GM19240 (cell line): ENCODE measurements at regions not wholly inside any gene's neighbourhood (a gene's known extent, or its start where the extent isn't known, plus 50 kb on each side); places are given as distances from the start of the nearest gene placed in this dataset.
"Not testable (repeated sequence)": the region's sequence is repeated elsewhere in the genome, so short reads cannot be mapped to it uniquely, and the experiment has no call there.

Experiments
- DNase-seq: peaks from one replicate; pipeline ENCODE4 v3.0.0; 2011; ENCODE audit warnings: low spot score; ENCODE audit not compliant: insufficient read length

GRCh38 chr16:59573528-59574271, 839.6 kb upstream of the GOT2 start:
- no peak for DNase-seq

GRCh38 chr16:59567496-59567895, 833.4 kb upstream of the GOT2 start:
- no peak for DNase-seq

- no peak for DNase-seq
Observed at GRCh38 chr16:59566446-59566845, 832.3 kb upstream of the GOT2 start.

- DNase-seq, result no peak
Observed at GRCh38 chr16:59558679-59559078, 824.6 kb upstream of the GOT2 start.

- DNase-seq, result no peak
Observed at GRCh38 chr16:59552164-59552563, 818.0 kb upstream of the GOT2 start.

- no peak for DNase-seq
Observed at GRCh38 chr16:59545721-59546120, 811.6 kb upstream of the GOT2 start.

- DNase-seq, result no peak
Observed at GRCh38 chr16:59543641-59544040, 809.5 kb upstream of the GOT2 start.

- no peak for DNase-seq
Observed at GRCh38 chr16:59540621-59541020, 806.5 kb upstream of the GOT2 start.

GRCh38 chr16:59535298-59535697, 801.2 kb upstream of the GOT2 start:
- DNase-seq, result no peak

GRCh38 chr16:59527206-59527997, 793.3 kb upstream of the GOT2 start:
- DNase-seq, result no peak

- DNase-seq, result no peak
Observed at GRCh38 chr16:59522826-59523225, 788.7 kb upstream of the GOT2 start.

- DNase-seq, result not testable (repeated sequence)
Observed at GRCh38 chr16:59518721-59519120, 784.6 kb upstream of the GOT2 start.

GRCh38 chr16:59514651-59515050, 780.5 kb upstream of the GOT2 start:
- no peak for DNase-seq

- no peak for DNase-seq
Observed at GRCh38 chr16:59510008-59510424, 775.9 kb upstream of the GOT2 start.

- DNase-seq, result no peak
Observed at GRCh38 chr16:59500601-59501000, 766.5 kb upstream of the GOT2 start.

GRCh38 chr16:59487067-59487466, 753.0 kb upstream of the GOT2 start:
- no peak for DNase-seq

GRCh38 chr16:59484833-59485516, 750.9 kb upstream of the GOT2 start:
- no peak for DNase-seq

- no peak for DNase-seq
Observed at GRCh38 chr16:59478838-59479237, 744.7 kb upstream of the GOT2 start.

- no peak for DNase-seq
Observed at GRCh38 chr16:59470556-59470955, 736.4 kb upstream of the GOT2 start.

- no peak for DNase-seq
Observed at GRCh38 chr16:59469266-59469665, 735.1 kb upstream of the GOT2 start.

- no peak for DNase-seq
Observed at GRCh38 chr16:59463776-59464175, 729.7 kb upstream of the GOT2 start.

GRCh38 chr16:59459806-59460205, 725.7 kb upstream of the GOT2 start:
- no peak for DNase-seq
